Muscle of leg (tissue), 3 donors: ENCODE measurements at regions not wholly inside any gene's neighbourhood (a gene's known extent, or its start where the extent isn't known, plus 50 kb on each side); places are given as distances from the start of the nearest gene placed in this dataset.
A peak's percentile ranks its signal among the peaks of the same experiment; 100 is the strongest.

ENCODE experiments used
- DNase-seq: peaks from one replicate; pipeline ENCODE4 v3.0.0; 2013
- H3K27ac ChIP-seq: one replicate; pipeline ENCODE4 v1.5.1; 2013; ENCODE audit warnings: mild to moderate bottlenecking, low read length, control low read depth
- H3K27me3 ChIP-seq: one replicate; pipeline ENCODE4 v1.6.1; 2013; ENCODE audit warnings: low read length; ENCODE audit not compliant: control insufficient read depth, insufficient read depth
- H3K36me3 ChIP-seq: one replicate; pipeline ENCODE4 v1.6.1; 2013; ENCODE audit warnings: low read length; ENCODE audit not compliant: control insufficient read depth, insufficient read depth
- H3K4me1 ChIP-seq: one replicate; pipeline ENCODE4 v1.6.1; 2013; ENCODE audit warnings: low read length; ENCODE audit not compliant: control insufficient read depth, insufficient read depth
- H3K4me3 ChIP-seq: one replicate; pipeline ENCODE4 v1.5.1; 2013; ENCODE audit warnings: low read length, control low read depth
- H3K9me3 ChIP-seq: replicated peaks from 2 replicates; pipeline ENCODE4 v1.6.1; 2013; ENCODE audit warnings: low read depth, low read length; ENCODE audit not compliant: control insufficient read depth
- WGBS: methylation state at CpG from one replicate; pipeline ENCODE4 v1.1.5; 2013; ENCODE audit warnings: missing lambda C conversion rate; ENCODE audit not compliant: insufficient coverage; 5-methylcytosine and 5-hydroxymethylcytosine counted together

GRCh38 chr10:80697926-80698325, 160.2 kb downstream of the SH2D4B start:
- no peaks in the 10 kb centered on the region for H3K27me3 ChIP-seq
- no peak overlapping the region for H3K27ac ChIP-seq
- 17% methylated on average over 1 of the region's 2 CpGs for WGBS
- H3K9me3 ChIP-seq: no peaks in the 10 kb centered on the region
- peaks cover 20% of the 10 kb centered on the region for H3K4me1 ChIP-seq
- H3K36me3 ChIP-seq: no peaks in the 10 kb centered on the region
- no peak overlapping the region for H3K4me3 ChIP-seq
- peak; percentile 27 for DNase-seq

- no peaks in the 10 kb centered on the region for H3K27me3 ChIP-seq
- peaks cover 20% of the 10 kb centered on the region for H3K4me1 ChIP-seq
- 5% methylated on average over 14 of the region's 14 CpGs for WGBS
- no peaks in the 10 kb centered on the region for H3K36me3 ChIP-seq
- H3K4me3 ChIP-seq: no peak overlapping the region
- H3K27ac ChIP-seq: no peak overlapping the region
- DNase-seq: peak; percentile 84
- no peaks in the 10 kb centered on the region for H3K9me3 ChIP-seq
Observed at GRCh38 chr10:80699602-80700039, 161.9 kb downstream of the SH2D4B start.

- H3K27me3 ChIP-seq: no peaks in the 10 kb centered on the region
- 92% methylated on average over 2 of the region's 3 CpGs for WGBS
- DNase-seq: no peak
Observed at GRCh38 chr10:80700252-80700651, 162.6 kb downstream of the SH2D4B start.

GRCh38 chr10:80700760-80701444, 163.2 kb downstream of the SH2D4B start:
- Histone ChIP-seq H3K4me3 (no peak overlapping the region), H3K27ac (no peak overlapping the region), H3K27me3 (no peaks in the 10 kb centered on the region), H3K9me3 (no peaks in the 10 kb centered on the region), H3K36me3 (no peaks in the 10 kb centered on the region), H3K4me1 (peaks cover 20% of the 10 kb centered on the region)
- 69% methylated on average over 7 of the region's 8 CpGs for WGBS
- no peak for DNase-seq

More at GRCh38 chr10:80700252-80700651, 162.6 kb downstream of the SH2D4B start:
- Histone ChIP-seq H3K36me3 (no peaks in the 10 kb centered on the region), H3K4me1 (peaks cover 20% of the 10 kb centered on the region), H3K27ac (no peak overlapping the region), H3K9me3 (no peaks in the 10 kb centered on the region), H3K4me3 (no peak overlapping the region)

GRCh38 chr10:80701706-80702105, 164.0 kb downstream of the SH2D4B start:
- Histone ChIP-seq H3K36me3 (no peaks in the 10 kb centered on the region), H3K4me3 (no peak overlapping the region), H3K9me3 (no peaks in the 10 kb centered on the region), H3K27ac (no peak overlapping the region), H3K4me1 (peaks cover 20% of the 10 kb centered on the region), H3K27me3 (no peaks in the 10 kb centered on the region)
- DNase-seq: no peak
- WGBS: no CpG with 5 or more reads among the region's 2 CpGs

- Histone ChIP-seq H3K4me3 (no peak overlapping the region), H3K36me3 (no peaks in the 10 kb centered on the region), H3K27ac (no peak overlapping the region), H3K4me1 (peaks cover 20% of the 10 kb centered on the region), H3K27me3 (no peaks in the 10 kb centered on the region), H3K9me3 (no peaks in the 10 kb centered on the region)
- 6% methylated on average over 4 of the region's 6 CpGs for WGBS
- peak; percentile 62 for DNase-seq
Observed at GRCh38 chr10:80702143-80702542, 164.4 kb downstream of the SH2D4B start.

GRCh38 chr10:80705899-80706298, 168.2 kb downstream of the SH2D4B start:
- Histone ChIP-seq H3K27ac (no peak overlapping the region), H3K27me3 (no peaks in the 10 kb centered on the region), H3K9me3 (no peaks in the 10 kb centered on the region), H3K4me1 (peaks cover 10% of the 10 kb centered on the region), H3K36me3 (no peaks in the 10 kb centered on the region), H3K4me3 (no peak overlapping the region)
- DNase-seq: no peak

GRCh38 chr10:80708185-80708584, 170.5 kb downstream of the SH2D4B start:
- Histone ChIP-seq H3K27ac (no peak overlapping the region), H3K4me1 (no peaks in the 10 kb centered on the region), H3K27me3 (no peaks in the 10 kb centered on the region), H3K9me3 (no peaks in the 10 kb centered on the region), H3K4me3 (no peak overlapping the region), H3K36me3 (no peaks in the 10 kb centered on the region)
- no peak for DNase-seq
- no CpG with 5 or more reads among the region's 2 CpGs for WGBS

- H3K36me3 ChIP-seq: no peaks in the 10 kb centered on the region
- H3K9me3 ChIP-seq: no peaks in the 10 kb centered on the region
- no peak overlapping the region for H3K27ac ChIP-seq
- no peak for DNase-seq
- H3K27me3 ChIP-seq: no peaks in the 10 kb centered on the region
- no CpG with 5 or more reads among the region's 1 CpG for WGBS
- no peak overlapping the region for H3K4me3 ChIP-seq
- no peaks in the 10 kb centered on the region for H3K4me1 ChIP-seq
Observed at GRCh38 chr10:80708808-80709207, 171.1 kb downstream of the SH2D4B start.

- H3K36me3 ChIP-seq: no peaks in the 10 kb centered on the region
- H3K27me3 ChIP-seq: no peaks in the 10 kb centered on the region
- H3K9me3 ChIP-seq: no peaks in the 10 kb centered on the region
- WGBS: 29% methylated on average over 4 of the region's 5 CpGs
- H3K27ac ChIP-seq: no peak overlapping the region
- H3K4me3 ChIP-seq: no peak overlapping the region
- DNase-seq: no peak
- no peaks in the 10 kb centered on the region for H3K4me1 ChIP-seq
Observed at GRCh38 chr10:80709866-80710265, 172.2 kb downstream of the SH2D4B start.
